Psoas muscle (tissue), 7 donors: ENCODE measurements at regions not wholly inside any gene's neighbourhood (a gene's known extent, or its start where the extent isn't known, plus 50 kb on each side); places are given as distances from the start of the nearest gene placed in this dataset.

ENCODE experiments used
- ATAC-seq, 4 donors: fragments of 200-7000 bp; cut with Tn5 transposase; one replicate each; pipeline ENCODE4 v1.9.1; 2020; ENCODE audit warnings: moderate library complexity in 3 of 4, mild to moderate bottlenecking in 2 of 4
- DNase-seq, 2 donors: peaks; one replicate each; pipeline ENCODE4 v3.0.0-alpha.2; 2020
- H3K27ac ChIP-seq: fragments of 200-600 bp; one replicate; pipeline ENCODE4 v1.8.0; 2022
- H3K27me3 ChIP-seq, 3 donors: fragments of 200-600 bp in 1 of 3; one replicate each; pipeline versions ENCODE4 v1.6.1 to v1.8.0; 2013 to 2022; ENCODE audit warnings: low read length in 2 of 3, mild to moderate bottlenecking in 2 of 3, moderate library complexity in 1 of 3; ENCODE audit not compliant: insufficient read depth in 3 of 3
- H3K36me3 ChIP-seq, 2 donors: fragments of 200-600 bp in 1 of 2; one replicate each; pipeline versions ENCODE4 v1.6.1 to v1.8.0; 2013 to 2022; ENCODE audit warnings: low read depth in 1 of 2, mild to moderate bottlenecking in 1 of 2, moderate library complexity in 1 of 2; ENCODE audit not compliant: insufficient read depth in 1 of 2
- H3K4me1 ChIP-seq: fragments of 200-600 bp; one replicate; pipeline ENCODE4 v1.8.0; 2022
- H3K4me3 ChIP-seq: fragments of 200-600 bp; one replicate; pipeline ENCODE4 v1.8.0; 2022; ENCODE audit warnings: mild to moderate bottlenecking
- H3K9me3 ChIP-seq: fragments of 200-600 bp; one replicate; pipeline ENCODE4 v1.8.0; 2022
- CTCF ChIP-seq: fragments of 200-600 bp; IDR thresholded peaks from one replicate; pipeline ENCODE4 v1.8.0; 2022; ENCODE audit warnings: antibody characterized with exemption
- WGBS, 3 donors: extraction: QIAGEN DNeasy Blood & Tissue Kit; methylation state at CpG; one replicate each; pipeline versions ENCODE4 v1.1.6 to v1.1.7; 2013; 5-methylcytosine and 5-hydroxymethylcytosine counted together
- intact Hi-C, 2 donors: fragments of 100-400 bp; cut with DNase I; formaldehyde crosslinking; loops; one replicate each; pipeline versions ENCODE4 v1.11.0 to v1.14.2; 2022
- donor health status: healthy with polysubstance abuse.
- donor health status: DM: no; HTN: no; CAD: no; lungs with moderate emphysema.
- donor health status: Bipolar disorder and iron deficiency.
- donor health status: healthy.
- donor health status: DM: yes; HTN: yes; CAD: no.
- donor health status: DM: no; HTN: no; CAD: no.
- donor health status: DM: yes; HTN: yes; CAD: no.

GRCh38 chr2:14239605-14240004 lies 392.9 kb upstream of the LRATD1 start:
- Histone ChIP-seq H3K9me3 (no peaks in the 10 kb centered on the region), H3K4me3 (no peak overlapping the region), H3K27me3 (no peaks in the 10 kb centered on the region), H3K27ac (no peak overlapping the region), H3K4me1 (no peaks in the 10 kb centered on the region), H3K36me3 (no peaks in the 10 kb centered on the region)
- DNase-seq (no peak), ATAC-seq (no peak)
- intact Hi-C loops = no loop called here
- WGBS, 3 donors = 92 to 95% (median 93%) methylated on average over 3 of the region's 3 CpGs
- no peak for TF ChIP-seq CTCF

GRCh38 chr2:14240868-14241267 lies 391.6 kb upstream of the LRATD1 start:
- H3K27ac ChIP-seq = no peak overlapping the region
- no peak overlapping the region for H3K4me3 ChIP-seq
- intact Hi-C loops = no loop called here
- whole genome bisulfite sequencing, 3 donors = 79 to 84% (median 81%) methylated on average over 5 of the region's 5 CpGs
- H3K27me3 ChIP-seq = no peaks in the 10 kb centered on the region
- TF ChIP-seq CTCF = no peak
- no peaks in the 10 kb centered on the region for H3K36me3 ChIP-seq
- ATAC-seq (no peak), DNase-seq (no peak)
- H3K4me1 ChIP-seq = no peaks in the 10 kb centered on the region
- H3K9me3 ChIP-seq = no peaks in the 10 kb centered on the region

GRCh38 chr2:14245901-14246300 lies 386.6 kb upstream of the LRATD1 start:
- intact Hi-C loops = no loop called here

GRCh38 chr2:14255135-14255820 lies 377.2 kb upstream of the LRATD1 start:
- no peak for ATAC-seq
- intact Hi-C loops = no loop called here
- Histone ChIP-seq H3K27me3 (no peaks in the 10 kb centered on the region), H3K36me3 (no peaks in the 10 kb centered on the region), H3K4me3 (no peak overlapping the region), H3K4me1 (no peaks in the 10 kb centered on the region), H3K9me3 (no peaks in the 10 kb centered on the region), H3K27ac (no peak overlapping the region)
- TF ChIP-seq CTCF = no peak
- 89 to 91% (median 91%) methylated on average over 18 of the region's 18 CpGs for WGBS, 3 donors
- no peak for DNase-seq

More at GRCh38 chr2:14245901-14246300, 386.6 kb upstream of the LRATD1 start:
- ATAC-seq (no peak), DNase-seq (no peak)
- Histone ChIP-seq H3K4me3 (no peak overlapping the region), H3K4me1 (no peaks in the 10 kb centered on the region), H3K9me3 (peaks cover 6% of the 10 kb centered on the region), H3K27me3 (no peaks in the 10 kb centered on the region), H3K27ac (no peak overlapping the region), H3K36me3 (no peaks in the 10 kb centered on the region)
- no peak for TF ChIP-seq CTCF

- no peak for TF ChIP-seq CTCF
- Histone ChIP-seq H3K9me3 (no peaks in the 10 kb centered on the region), H3K4me1 (no peaks in the 10 kb centered on the region), H3K4me3 (no peak overlapping the region), H3K27me3 (no peaks in the 10 kb centered on the region), H3K36me3 (no peaks in the 10 kb centered on the region), H3K27ac (no peak overlapping the region)
- DNase-seq (no peak), ATAC-seq (no peak)
- WGBS, 3 donors = 51 to 61% (median 57%) methylated on average over 5 of the region's 5 CpGs
- intact Hi-C loops = no loop called here
Observed at GRCh38 chr2:14256890-14257289, 375.6 kb upstream of the LRATD1 start.
